Cardiac muscle cell (in vitro differentiated cells and primary cell): ENCODE measurements at regions not wholly inside any gene's neighbourhood (a gene's known extent, or its start where the extent isn't known, plus 50 kb on each side); places are given as distances from the start of the nearest gene placed in this dataset.
"Not testable (repeated sequence)": the region's sequence is repeated elsewhere in the genome, so short reads cannot be mapped to it uniquely, and the experiment has no call there.

ENCODE experiments used
- DNase-seq, 2 donors: peaks; one replicate each; pipeline versions ENCODE4 v3.0.0 to v3.0.0-alpha.2; 2010 to 2017; ENCODE audit warnings: low read depth in 1 of 2, low spot score in 1 of 2
- H3K27ac ChIP-seq: fragments of 200-600 bp; sonication (generic); 2 replicates; pipeline ENCODE4 v1.5.1; 2016
- H3K27me3 ChIP-seq: fragments of 200-600 bp; sonication (generic); 2 replicates; pipeline ENCODE4 v1.6.0; 2016; ENCODE audit warnings: control low read depth
- H3K36me3 ChIP-seq: fragments of 200-600 bp; sonication (generic); 2 replicates; pipeline ENCODE4 v1.5.1; 2016; ENCODE audit warnings: control low read depth
- H3K4me1 ChIP-seq: fragments of 200-600 bp; sonication (generic); 2 replicates; pipeline ENCODE4 v1.8.1; 2017; ENCODE audit warnings: low read depth, mild to moderate bottlenecking, mixed run types
- H3K4me3 ChIP-seq: fragments of 200-600 bp; sonication (generic); 2 replicates; pipeline ENCODE4 v1.5.1; 2016; ENCODE audit warnings: mild to moderate bottlenecking
- H3K9me3 ChIP-seq: fragments of 200-600 bp; sonication (generic); 2 replicates; pipeline ENCODE4 v1.5.1; 2017; ENCODE audit warnings: low read depth, mild to moderate bottlenecking, control low read depth
- TF ChIP-seq, protein P1 (sequence below): IDR thresholded peaks from 2 replicates; pipeline ENCODE4 v1.5.1; 2012; ENCODE audit warnings: low read depth, mild to moderate bottlenecking, low read length

DNA sequence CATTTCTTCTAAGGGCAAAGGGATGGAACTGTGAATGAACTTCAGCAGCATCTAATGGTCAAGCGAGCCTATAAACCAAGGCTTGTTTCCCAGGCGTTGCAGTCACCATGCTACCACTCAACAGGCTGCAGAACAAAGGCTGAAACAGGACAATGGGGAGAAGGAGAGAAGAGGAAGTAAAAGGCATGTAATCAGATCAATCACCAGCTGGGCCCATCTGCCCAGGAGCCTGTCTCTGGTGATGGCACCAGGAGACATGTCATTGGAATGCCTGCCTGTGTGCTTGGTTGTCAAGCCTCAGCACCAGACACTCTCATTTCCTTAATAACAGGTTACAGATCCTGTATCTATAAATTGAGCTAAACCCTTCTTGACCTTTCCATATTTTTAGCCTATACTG lies 81.7 kb upstream of the UMPS start:
- Histone ChIP-seq H3K4me3 (no peak overlapping the region), H3K9me3 (no peaks in the 10 kb centered on the region), H3K27me3 (no peaks in the 10 kb centered on the region), H3K36me3 (no peaks in the 10 kb centered on the region), H3K4me1 (peaks cover 38% of the 10 kb centered on the region), H3K27ac (peak overlapping the region; percentile 80)
- TF ChIP-seq, protein P1, sequence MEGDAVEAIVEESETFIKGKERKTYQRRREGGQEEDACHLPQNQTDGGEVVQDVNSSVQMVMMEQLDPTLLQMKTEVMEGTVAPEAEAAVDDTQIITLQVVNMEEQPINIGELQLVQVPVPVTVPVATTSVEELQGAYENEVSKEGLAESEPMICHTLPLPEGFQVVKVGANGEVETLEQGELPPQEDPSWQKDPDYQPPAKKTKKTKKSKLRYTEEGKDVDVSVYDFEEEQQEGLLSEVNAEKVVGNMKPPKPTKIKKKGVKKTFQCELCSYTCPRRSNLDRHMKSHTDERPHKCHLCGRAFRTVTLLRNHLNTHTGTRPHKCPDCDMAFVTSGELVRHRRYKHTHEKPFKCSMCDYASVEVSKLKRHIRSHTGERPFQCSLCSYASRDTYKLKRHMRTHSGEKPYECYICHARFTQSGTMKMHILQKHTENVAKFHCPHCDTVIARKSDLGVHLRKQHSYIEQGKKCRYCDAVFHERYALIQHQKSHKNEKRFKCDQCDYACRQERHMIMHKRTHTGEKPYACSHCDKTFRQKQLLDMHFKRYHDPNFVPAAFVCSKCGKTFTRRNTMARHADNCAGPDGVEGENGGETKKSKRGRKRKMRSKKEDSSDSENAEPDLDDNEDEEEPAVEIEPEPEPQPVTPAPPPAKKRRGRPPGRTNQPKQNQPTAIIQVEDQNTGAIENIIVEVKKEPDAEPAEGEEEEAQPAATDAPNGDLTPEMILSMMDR, result no peak
- no peak for DNase-seq

DNA sequence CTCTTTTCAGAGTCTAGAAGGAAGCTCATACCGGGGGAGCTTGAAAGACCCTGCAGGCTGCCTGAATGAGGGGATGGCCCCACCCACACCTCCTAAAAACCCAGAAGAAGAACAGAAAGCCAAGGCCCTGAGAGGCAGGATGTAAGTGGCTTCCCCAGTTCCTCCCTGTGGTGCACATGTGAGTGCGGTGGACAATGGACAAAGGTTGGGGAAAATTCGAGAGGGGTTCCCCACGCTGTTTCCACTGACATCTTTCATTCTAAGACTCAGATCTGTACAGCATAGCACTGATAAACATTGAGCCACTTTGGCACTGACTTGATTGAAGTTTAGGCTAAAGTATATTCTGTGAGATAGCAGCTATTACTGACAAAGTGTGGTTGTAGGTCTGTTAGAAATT lies 79.5 kb upstream of the UMPS start:
- H3K9me3 ChIP-seq, result no peaks in the 10 kb centered on the region
- no peak for DNase-seq
- TF ChIP-seq, protein P1, result no peak
- peaks cover under 1% of the 10 kb centered on the region for H3K36me3 ChIP-seq
- no peak overlapping the region for H3K4me3 ChIP-seq
- H3K4me1 ChIP-seq, result peaks cover 59% of the 10 kb centered on the region
- no peak overlapping the region for H3K27ac ChIP-seq
- no peaks in the 10 kb centered on the region for H3K27me3 ChIP-seq

DNA sequence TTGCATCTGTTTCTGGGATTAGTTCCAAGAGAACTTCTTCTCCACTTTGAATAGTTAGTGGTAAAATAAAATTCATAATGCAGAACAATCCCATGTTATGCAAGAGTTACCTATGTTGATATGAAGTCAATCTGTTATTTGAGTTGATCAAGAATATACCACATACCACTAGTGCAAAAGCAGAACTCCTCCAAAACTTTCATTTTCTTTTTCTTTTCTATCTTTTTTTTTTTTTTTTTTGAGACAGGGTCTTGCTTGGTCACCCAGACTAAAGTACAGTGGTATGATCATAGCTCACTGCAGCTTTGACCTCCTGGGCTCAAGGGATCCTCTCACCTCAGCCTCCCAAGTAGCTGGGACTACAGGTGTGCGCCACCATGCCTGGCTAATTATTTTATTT lies 78.8 kb upstream of the UMPS start:
- not testable (repeated sequence) for H3K27ac ChIP-seq, H3K36me3 ChIP-seq, H3K27me3 ChIP-seq, H3K4me3 ChIP-seq, DNase-seq, H3K9me3 ChIP-seq
- peaks cover 63% of the 10 kb centered on the region for H3K4me1 ChIP-seq

DNA sequence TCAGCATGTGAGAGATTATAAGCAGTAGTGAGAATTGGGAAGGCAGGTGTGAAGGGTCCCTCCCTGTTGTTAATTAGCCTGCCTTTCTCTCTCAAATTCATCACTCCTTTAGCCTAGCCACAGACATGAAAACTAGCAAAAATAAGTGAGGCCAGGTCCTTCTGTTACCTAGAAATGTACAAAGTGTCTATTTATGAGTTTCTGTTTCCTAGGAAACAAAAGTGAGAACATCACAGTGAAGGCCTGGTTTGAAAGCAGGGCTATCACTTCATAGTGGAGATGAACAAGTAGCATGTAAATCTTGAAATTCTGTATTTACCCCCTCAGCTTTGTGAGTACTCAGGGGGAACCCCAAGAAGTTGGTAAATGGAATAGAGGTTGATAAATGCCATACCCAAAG lies 78.2 kb upstream of the UMPS start:
- Histone ChIP-seq H3K9me3 (no peaks in the 10 kb centered on the region), H3K36me3 (peaks cover 2% of the 10 kb centered on the region), H3K4me1 (peaks cover 67% of the 10 kb centered on the region), H3K27me3 (no peaks in the 10 kb centered on the region), H3K27ac (no peak overlapping the region), H3K4me3 (no peak overlapping the region)
- TF ChIP-seq, protein P1, result no peak
- no peak for DNase-seq

DNA sequence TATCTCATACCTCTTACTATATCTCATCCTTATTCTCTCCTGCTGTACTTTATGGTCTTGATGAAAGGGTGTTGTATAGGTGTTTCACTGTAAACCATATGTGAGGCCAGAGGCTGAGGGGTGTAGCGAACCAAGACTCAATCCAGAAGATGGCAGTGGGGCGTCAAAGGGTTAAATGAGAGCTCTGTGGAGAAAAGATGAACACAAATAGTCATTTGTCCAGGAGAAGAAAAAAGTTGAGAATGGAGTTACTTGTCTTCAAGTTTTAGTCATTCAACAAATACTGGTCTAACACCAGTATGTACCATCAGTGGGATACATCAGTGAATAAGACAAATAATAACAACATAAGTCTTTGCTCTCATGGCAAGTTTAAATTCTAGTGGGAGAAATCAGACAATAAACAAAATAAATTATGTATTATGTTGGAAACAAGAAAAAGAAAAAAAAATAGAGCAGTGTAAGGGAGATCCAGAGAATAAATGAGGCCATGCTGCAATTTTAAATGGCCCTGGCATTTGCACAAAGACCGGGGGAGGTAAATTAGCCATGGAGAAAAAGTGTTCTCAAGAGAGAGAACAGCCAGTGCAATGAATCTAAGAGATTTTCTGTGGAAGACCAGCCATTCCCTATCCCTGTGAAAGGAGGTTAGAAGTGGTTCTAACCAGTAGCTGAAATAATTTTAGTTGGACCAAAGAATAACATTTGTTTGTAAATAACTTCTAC lies 77.0 kb upstream of the UMPS start:
- Histone ChIP-seq H3K4me3 (no peak overlapping the region), H3K4me1 (peaks cover 66% of the 10 kb centered on the region), H3K36me3 (peaks cover 4% of the 10 kb centered on the region), H3K27ac (peak overlapping the region; percentile 93), H3K9me3 (no peaks in the 10 kb centered on the region), H3K27me3 (no peaks in the 10 kb centered on the region)
- TF ChIP-seq, protein P1, result no peak
- peak in 1 of 2 donors; percentile 14 for DNase-seq

DNA sequence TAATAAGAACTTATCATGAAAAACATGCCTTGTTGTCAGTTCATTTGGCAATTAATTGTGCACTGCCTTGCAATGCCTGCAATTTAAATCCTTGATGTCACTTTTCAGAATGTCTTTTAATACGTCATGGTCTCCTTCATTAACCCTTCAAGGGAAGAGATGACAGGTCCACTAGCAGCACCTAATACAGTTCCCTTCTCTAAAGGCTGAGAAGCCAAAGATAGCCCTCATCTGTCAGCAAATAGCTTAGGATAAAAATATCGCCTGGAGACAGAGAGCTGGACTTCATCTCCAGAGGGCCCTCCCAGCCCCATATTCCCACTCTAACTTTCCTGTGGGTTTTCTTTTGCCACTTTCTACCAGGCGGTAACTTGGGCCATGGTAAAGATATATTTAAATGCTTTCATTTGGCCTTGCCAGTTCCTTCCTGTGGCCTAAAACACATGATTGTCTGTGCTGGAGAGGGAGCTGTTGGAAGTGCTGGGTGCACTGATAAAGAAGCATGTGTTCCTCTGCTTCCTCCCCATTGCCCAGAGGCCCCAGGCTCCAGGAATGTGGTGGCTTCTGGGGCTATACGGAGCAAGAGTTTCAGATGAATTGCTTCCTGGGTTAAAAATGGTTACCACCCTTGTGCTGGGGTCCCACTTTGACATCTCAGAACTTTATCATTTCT lies 76.3 kb upstream of the UMPS start:
- TF ChIP-seq, protein P1, result no peak
- H3K4me1 ChIP-seq, result peaks cover 59% of the 10 kb centered on the region
- peaks cover 11% of the 10 kb centered on the region for H3K36me3 ChIP-seq
- DNase-seq, result peak in 1 of 2 donors; percentile 72
- no peak overlapping the region for H3K4me3 ChIP-seq
- H3K27me3 ChIP-seq, result no peaks in the 10 kb centered on the region
- peak overlapping the region; percentile 93 for H3K27ac ChIP-seq
- H3K9me3 ChIP-seq, result no peaks in the 10 kb centered on the region
